ENCODE measurements at regions not wholly inside any gene's neighbourhood (a gene's known extent, or its start where the extent isn't known, plus 50 kb on each side); places are given as distances from the start of the nearest gene placed in this dataset.

- no peak for TF ChIP-seq POLR2A (IDR thresholded peaks at IDR 0.05)
- no peak for TF ChIP-seq POLR2AphosphoS5 (IDR thresholded peaks at IDR 0.05)
Observed at GRCh38 chr1:30310966-30311742, 412.2 kb downstream of the MATN1 start.

Data from spleen (tissue), 3 donors.